ENCODE measurements at regions not wholly inside any gene's neighbourhood (a gene's known extent, or its start where the extent isn't known, plus 50 kb on each side); places are given as distances from the start of the nearest gene placed in this dataset.

DNA sequence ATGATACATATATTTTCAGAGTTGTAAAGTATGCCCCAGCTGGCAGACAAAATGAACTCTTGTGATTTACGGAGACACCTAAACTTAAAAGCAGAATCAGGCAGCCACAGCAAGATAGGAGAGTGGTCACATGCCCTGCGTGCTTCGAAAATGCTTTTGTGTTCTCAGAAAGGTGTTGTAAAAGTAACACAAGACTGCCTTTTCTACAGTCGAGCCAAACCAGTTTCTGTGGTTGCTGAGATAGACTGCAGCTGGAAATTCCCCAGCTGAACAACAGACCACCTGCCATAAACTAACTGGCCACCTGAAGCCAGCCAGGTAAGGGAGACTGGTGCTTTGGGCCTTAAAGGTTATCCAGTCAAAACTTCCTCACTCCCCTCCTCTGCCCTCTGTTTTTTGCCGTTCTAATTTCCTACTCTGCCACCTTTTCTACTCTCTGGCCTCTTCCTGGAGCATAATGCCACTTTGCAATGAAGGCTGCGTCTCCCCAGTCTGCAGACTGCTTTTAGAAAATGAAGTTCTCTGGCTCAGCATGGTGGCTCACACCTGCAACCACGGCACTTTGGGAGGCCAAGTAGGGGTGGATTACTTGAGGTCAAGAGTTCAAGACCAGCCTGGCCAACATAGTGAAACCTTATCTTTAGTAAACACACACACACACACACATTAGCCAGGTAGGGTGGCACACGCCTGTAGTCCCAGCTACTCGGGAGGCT, 381.2 kb upstream of the SLITRK1 start:
- DNase-seq = no peak

GRCh38 chr13:84255226-84255797, 373.0 kb upstream of the SLITRK1 start:
- DNase-seq = peak; percentile 7

- no peak for DNase-seq
Observed at GRCh38 chr13:84249463-84249862, 367.2 kb upstream of the SLITRK1 start.

GRCh38 chr13:84243340-84243739, 361.1 kb upstream of the SLITRK1 start:
- DNase-seq = no peak

DNA sequence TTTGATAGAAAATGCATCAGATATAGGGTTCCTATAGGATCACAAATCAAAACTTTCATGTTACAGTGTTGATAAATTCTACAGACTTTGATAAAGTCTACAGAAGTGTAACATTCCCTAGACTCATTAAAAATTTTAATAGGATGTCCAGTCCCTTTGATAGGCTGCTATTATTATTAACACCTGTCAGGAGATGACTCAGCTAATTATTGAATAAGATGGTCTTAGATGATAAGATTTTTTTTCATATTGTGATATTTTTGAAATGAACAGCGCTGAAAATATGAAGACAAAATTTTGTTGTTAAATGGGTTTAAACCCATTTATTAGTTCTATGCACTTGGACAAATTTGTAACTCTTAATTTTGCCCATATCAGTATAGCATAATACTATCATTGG, 356.8 kb upstream of the SLITRK1 start:
- no peak for DNase-seq

DNA sequence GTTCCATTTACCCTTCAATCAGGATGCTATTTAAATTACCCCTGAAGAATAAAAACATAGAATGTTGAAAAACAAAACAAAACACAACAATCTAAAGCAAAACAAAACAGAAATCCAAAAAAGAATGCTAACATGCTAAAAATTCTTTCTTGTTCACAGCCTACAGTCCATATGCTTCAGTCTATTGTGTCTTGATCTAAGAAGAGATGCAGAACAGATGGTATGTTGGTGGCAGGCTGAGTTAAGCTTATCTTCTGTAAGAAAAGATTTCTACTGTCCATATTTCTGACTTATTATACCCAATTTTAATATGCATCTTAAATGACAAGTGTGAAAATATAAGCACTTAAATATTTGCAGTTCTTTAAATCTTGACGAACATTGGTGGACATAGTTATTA, 356.1 kb upstream of the SLITRK1 start:
- no peak for DNase-seq

- DNase-seq = peak; percentile 30
Observed at GRCh38 chr13:84237143-84237542, 354.9 kb upstream of the SLITRK1 start.

GRCh38 chr13:84234416-84234815, 352.1 kb upstream of the SLITRK1 start:
- no peak for DNase-seq

DNA sequence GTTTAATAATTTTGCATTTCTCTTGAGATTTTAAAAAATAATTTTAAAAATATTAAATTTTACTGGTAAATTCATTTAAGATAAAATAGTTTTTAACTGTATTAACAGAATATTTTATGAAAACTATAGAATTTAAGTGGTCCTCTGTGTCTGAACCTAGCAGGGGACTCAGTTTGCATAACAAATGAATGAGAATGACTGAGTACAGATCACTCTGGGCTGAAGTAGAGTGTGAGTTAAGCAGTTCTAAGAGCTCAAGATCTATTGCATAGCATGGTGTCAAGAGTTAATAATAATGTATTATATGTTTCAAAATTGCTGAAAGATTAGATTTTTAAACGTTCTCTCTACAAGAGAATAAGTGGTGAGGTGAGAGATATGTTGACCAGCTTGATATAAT, 348.3 kb upstream of the SLITRK1 start:
- no peak for DNase-seq

- DNase-seq = no peak
Observed at GRCh38 chr13:84211048-84211447, 328.8 kb upstream of the SLITRK1 start.

GRCh38 chr13:84208246-84208910, 326.1 kb upstream of the SLITRK1 start:
- DNase-seq = no peak

- no peak for DNase-seq
Observed at GRCh38 chr13:84207509-84207908, 325.2 kb upstream of the SLITRK1 start.

DNA sequence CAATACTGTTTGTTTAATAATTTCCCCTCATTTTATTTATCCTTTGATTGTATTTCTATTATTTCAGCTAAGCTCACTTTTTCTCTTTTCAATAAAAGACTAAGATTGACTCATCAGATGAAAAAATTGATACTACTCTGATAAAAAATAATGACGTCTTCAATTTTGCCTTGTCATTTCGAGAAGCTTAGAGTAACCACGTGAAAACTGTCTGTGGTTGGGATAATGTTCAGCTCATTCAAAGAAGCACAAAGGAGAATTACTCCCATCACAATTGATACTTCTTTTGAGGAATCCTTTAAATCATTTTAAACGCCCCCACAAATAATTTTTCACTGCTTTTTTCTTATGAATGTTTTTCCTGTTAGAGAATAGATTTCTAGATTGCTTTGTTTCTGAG, 318.7 kb upstream of the SLITRK1 start:
- no peak for DNase-seq

GRCh38 chr13:84192125-84192524, 309.9 kb upstream of the SLITRK1 start:
- no peak for DNase-seq

DNA sequence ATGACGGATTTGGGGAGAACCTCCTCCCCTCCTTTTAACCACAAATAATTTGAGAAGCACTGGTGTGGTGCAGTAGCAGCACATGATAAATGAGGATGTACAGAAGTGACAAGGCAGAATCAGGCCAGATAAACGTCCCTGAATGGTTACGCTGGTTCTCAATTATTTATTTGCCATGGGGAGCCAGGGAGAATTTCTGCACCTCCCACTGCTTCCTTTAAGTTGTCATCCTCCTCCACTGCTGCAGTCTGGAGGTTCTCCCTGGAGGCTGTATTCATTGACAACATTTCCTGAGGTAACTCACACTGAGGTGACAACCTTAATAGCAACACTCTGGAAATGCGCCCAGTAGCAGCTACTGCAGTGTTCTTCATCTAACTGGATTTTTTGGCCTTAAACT, 308.9 kb upstream of the SLITRK1 start:
- DNase-seq = no peak

DNA sequence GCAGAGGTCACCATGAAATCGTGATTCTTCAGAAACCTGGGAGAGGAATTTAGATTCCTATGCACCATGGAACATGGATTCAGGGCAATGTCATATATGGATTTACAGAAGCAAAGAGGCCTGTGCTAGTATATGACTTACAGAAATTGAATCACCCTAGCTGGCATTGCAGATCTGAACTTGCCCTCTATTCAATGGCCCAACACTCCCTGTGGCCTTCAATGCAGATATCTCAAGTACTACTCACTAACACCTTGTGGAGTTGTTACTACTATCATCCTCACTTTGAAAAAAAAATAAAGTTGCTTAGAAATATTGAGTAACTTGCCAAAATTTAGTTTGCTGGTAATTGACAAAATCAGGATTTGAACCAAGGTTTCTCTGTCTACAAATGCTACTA, 305.4 kb upstream of the SLITRK1 start:
- no peak for DNase-seq

- no peak for DNase-seq
Observed at GRCh38 chr13:84139561-84140158, 257.4 kb upstream of the SLITRK1 start.

GRCh38 chr13:84137292-84137691, 255.0 kb upstream of the SLITRK1 start:
- DNase-seq = peak; percentile 90

- DNase-seq = peak; percentile 27
Observed at GRCh38 chr13:84136582-84136981, 254.3 kb upstream of the SLITRK1 start.

- no peak for DNase-seq
Observed at GRCh38 chr13:84132491-84132890, 250.2 kb upstream of the SLITRK1 start.

DNA sequence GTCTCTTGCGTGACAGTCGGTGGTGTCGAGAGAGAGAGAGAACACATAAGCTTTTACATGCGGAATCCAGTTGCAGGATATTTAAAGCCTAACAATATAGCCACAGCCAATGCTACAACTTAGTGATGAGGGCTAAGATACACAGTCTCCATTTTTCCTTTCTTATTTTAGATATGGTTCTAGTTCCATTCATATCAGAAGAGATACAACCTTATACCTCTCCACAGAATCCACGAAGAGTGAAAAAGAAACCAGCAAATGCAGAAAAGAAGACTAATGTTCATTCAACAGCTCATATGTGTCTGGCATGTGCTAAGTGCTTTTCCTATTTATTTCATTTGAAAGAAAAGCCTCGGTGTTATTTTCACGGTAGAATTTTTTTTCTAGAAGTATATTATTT, 249.0 kb upstream of the SLITRK1 start:
- DNase-seq = no peak

DNA sequence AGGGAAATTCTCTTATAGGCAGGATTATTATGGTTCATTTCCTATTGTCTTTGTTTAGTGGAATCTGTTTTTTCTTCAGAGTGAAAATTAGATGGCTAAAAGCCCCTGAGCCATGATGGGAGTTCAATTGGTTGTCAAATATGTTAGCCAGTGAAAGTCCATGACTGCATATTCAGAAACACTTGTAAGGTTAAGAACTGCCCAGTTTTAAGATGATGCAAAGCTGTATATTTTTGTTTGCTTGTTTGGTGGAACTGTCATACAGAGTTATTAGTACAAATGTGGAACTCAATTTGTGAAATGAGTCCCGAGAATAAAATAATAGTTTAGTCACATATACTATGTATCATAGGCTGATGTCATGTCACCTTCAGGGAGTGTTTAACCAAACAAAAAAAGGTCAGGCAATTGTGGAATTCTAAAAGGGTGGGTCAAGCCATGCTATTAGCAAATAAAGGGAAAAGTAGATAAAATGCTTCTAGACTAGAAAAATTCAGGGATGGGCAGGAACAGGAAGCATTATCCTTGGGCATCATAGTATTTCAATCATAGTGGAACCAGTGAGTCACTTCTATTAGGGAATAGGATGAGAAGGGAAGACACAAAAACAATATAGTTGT, 248.3 kb upstream of the SLITRK1 start:
- DNase-seq = no peak

- no peak for DNase-seq
Observed at GRCh38 chr13:84129966-84130365, 247.7 kb upstream of the SLITRK1 start.

Measured in OCI-M1 (cell line).